ENCODE measurements at regions not wholly inside any gene's neighbourhood (a gene's known extent, or its start where the extent isn't known, plus 50 kb on each side); places are given as distances from the start of the nearest gene placed in this dataset.

DNA sequence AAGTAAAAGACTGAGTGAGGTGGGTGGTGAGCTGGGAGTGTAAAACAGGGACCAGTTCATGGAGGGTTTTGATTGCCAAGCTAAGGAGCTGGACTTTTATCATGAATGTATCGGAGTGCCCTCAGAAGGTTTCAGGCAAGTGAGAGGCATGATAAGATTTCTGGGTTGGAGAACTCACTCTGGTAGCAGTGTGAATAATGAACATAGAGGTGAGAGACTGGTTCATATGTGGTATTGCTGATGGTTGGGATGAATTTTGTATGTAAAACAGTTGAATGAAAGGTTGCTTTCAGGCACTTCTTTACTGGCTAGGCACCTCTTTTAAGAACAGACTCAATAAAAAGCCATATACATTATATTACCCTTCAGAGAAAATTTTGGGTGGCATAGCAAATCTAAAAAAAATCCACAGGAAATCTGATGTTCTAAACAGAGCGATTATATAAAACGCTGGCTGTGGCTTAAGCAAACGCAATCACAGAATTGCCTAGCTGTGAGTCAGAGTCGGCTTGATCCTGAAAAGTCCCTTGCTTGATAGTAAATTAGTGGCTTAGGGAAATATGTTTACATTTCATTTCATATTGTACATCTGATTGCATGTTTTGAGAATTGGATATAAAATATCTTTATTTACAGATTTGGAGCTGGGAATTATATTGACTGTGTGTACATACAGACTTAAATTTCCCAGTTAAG, 92.9 kb upstream of the HDAC9 start:
- Histone ChIP-seq H3K9ac (ENCODE audit: low read length in 3 of 3) (no peak overlapping the region), H3K4me1 (ENCODE audit: control insufficient read depth in 2 of 3, insufficient read depth in 2 of 3, low read depth in 1 of 3, low read length in 3 of 3) (no peaks in the 10 kb centered on the region), H3K9me3 (ENCODE audit: control insufficient read depth in 2 of 3, insufficient read depth in 1 of 3, low read length in 3 of 3) (no peaks in the 10 kb centered on the region), H3K36me3 (ENCODE audit: control insufficient read depth in 2 of 3, insufficient read depth in 3 of 3, low read length in 3 of 3) (no peaks in the 10 kb centered on the region), H3K4me3 (ENCODE audit: low read length in 3 of 3) (no peak overlapping the region), H3K27me3 (ENCODE audit: control insufficient read depth, insufficient read depth, low read length) (no peaks in the 10 kb centered on the region), H3K27ac (ENCODE audit: low read depth in 2 of 2, low read length in 2 of 2) (no peak overlapping the region)
- TF ChIP-seq, protein P1, sequence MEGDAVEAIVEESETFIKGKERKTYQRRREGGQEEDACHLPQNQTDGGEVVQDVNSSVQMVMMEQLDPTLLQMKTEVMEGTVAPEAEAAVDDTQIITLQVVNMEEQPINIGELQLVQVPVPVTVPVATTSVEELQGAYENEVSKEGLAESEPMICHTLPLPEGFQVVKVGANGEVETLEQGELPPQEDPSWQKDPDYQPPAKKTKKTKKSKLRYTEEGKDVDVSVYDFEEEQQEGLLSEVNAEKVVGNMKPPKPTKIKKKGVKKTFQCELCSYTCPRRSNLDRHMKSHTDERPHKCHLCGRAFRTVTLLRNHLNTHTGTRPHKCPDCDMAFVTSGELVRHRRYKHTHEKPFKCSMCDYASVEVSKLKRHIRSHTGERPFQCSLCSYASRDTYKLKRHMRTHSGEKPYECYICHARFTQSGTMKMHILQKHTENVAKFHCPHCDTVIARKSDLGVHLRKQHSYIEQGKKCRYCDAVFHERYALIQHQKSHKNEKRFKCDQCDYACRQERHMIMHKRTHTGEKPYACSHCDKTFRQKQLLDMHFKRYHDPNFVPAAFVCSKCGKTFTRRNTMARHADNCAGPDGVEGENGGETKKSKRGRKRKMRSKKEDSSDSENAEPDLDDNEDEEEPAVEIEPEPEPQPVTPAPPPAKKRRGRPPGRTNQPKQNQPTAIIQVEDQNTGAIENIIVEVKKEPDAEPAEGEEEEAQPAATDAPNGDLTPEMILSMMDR (IDR thresholded peaks at IDR 0.05; ENCODE audit: borderline replicate concordance, extremely low read depth, insufficient read depth) = no peak
- FAIRE-seq (no peak), DNase-seq (no peak)
- intact Hi-C loops (cut with DNase I) = no loop called here

DNA sequence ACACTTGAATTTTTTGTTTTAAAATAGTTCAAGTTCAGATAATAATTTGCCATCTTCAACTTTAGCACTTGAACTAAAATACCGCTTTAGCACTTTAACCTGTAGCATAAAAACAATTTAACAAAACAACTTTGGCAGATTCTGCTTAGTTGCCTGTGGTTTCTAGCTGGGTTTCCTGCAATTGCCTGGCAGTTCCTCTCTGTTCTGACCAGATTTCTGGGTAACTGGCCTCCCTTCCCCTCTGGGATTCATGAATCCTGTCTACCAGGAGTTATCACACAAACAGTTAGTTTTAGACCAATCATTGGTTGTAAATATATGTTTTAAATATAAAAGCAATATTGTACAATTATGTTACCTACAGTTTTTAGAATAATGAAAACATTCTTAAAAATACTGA, 89.8 kb upstream of the HDAC9 start:
- FAIRE-seq = no peak
- Histone ChIP-seq H3K27ac (ENCODE audit: low read depth in 2 of 2, low read length in 2 of 2) (no peak overlapping the region), H3K9ac (ENCODE audit: low read length in 3 of 3) (no peak overlapping the region), H3K9me3 (ENCODE audit: control insufficient read depth in 2 of 3, insufficient read depth in 1 of 3, low read length in 3 of 3) (no peaks in the 10 kb centered on the region), H3K27me3 (ENCODE audit: control insufficient read depth, insufficient read depth, low read length) (no peaks in the 10 kb centered on the region), H3K4me1 (ENCODE audit: control insufficient read depth in 2 of 3, insufficient read depth in 2 of 3, low read depth in 1 of 3, low read length in 3 of 3) (no peaks in the 10 kb centered on the region), H3K36me3 (ENCODE audit: control insufficient read depth in 2 of 3, insufficient read depth in 3 of 3, low read length in 3 of 3) (no peaks in the 10 kb centered on the region), H3K4me3 (ENCODE audit: low read length in 3 of 3) (no peak overlapping the region)
- DNase-seq = no peak
- TF ChIP-seq, protein P1 (IDR thresholded peaks at IDR 0.05; ENCODE audit: borderline replicate concordance, extremely low read depth, insufficient read depth) = no peak
- intact Hi-C loops (cut with DNase I) = no loop called here

DNA sequence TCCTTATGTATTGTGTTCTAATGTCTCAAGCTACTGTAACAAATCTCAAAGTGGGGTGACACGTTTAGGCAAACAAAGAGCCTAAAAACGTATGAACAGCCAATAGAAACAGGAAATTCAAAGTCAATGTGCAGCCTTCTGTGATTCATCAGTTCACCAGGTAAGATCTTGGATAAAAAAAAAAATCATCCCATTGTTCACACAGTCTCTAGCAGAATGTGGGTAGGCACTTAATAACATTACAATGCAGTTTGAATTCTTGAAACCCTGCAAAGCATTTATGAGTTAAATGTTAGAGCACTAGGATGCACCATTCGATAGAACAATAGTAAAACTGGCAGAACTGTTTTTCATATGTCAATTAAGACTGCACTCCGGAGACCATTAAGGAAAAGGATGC, 88.2 kb upstream of the HDAC9 start:
- no peaks in the 10 kb centered on the region for H3K36me3 ChIP-seq (ENCODE audit: control insufficient read depth in 2 of 3, insufficient read depth in 3 of 3, low read length in 3 of 3)
- TF ChIP-seq, protein P1 (IDR thresholded peaks at IDR 0.05; ENCODE audit: borderline replicate concordance, extremely low read depth, insufficient read depth) = no peak
- DNase-seq (no peak), FAIRE-seq (no peak)
- no peaks in the 10 kb centered on the region for H3K9me3 ChIP-seq (ENCODE audit: control insufficient read depth in 2 of 3, insufficient read depth in 1 of 3, low read length in 3 of 3)
- no peak overlapping the region for H3K9ac ChIP-seq (ENCODE audit: low read length in 3 of 3)
- intact Hi-C loops (cut with DNase I) = no loop called here
- H3K4me1 ChIP-seq (ENCODE audit: control insufficient read depth in 2 of 3, insufficient read depth in 2 of 3, low read depth in 1 of 3, low read length in 3 of 3) = no peaks in the 10 kb centered on the region
- no peak overlapping the region for H3K27ac ChIP-seq (ENCODE audit: low read depth in 2 of 2, low read length in 2 of 2)
- H3K4me3 ChIP-seq (ENCODE audit: low read length in 3 of 3) = no peak overlapping the region
- no peaks in the 10 kb centered on the region for H3K27me3 ChIP-seq (ENCODE audit: control insufficient read depth, insufficient read depth, low read length)

DNA sequence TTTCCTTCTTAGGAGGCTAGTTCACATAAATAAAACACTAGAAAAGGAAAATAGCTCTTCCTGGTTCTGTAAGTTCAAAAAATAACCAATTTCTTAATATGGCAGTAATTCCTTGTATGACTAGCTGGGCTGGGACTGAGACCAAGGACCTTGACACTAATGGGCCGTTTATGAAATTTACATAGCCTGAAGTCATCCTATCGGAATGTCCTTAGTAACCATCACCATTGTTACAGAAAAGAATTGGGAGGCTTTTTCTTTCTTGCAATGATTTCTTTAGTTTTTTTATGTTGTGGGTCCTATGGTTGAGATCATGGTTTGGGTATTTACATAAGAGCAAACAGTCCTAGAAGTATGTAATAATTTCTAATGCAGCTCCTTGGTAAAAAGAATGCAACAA, 87.1 kb upstream of the HDAC9 start:
- Histone ChIP-seq H3K27ac (ENCODE audit: low read depth in 2 of 2, low read length in 2 of 2) (no peak overlapping the region), H3K36me3 (ENCODE audit: control insufficient read depth in 2 of 3, insufficient read depth in 3 of 3, low read length in 3 of 3) (no peaks in the 10 kb centered on the region), H3K4me3 (ENCODE audit: low read length in 3 of 3) (no peak overlapping the region), H3K9me3 (ENCODE audit: control insufficient read depth in 2 of 3, insufficient read depth in 1 of 3, low read length in 3 of 3) (no peaks in the 10 kb centered on the region), H3K27me3 (ENCODE audit: control insufficient read depth, insufficient read depth, low read length) (no peaks in the 10 kb centered on the region), H3K9ac (ENCODE audit: low read length in 3 of 3) (no peak overlapping the region), H3K4me1 (ENCODE audit: control insufficient read depth in 2 of 3, insufficient read depth in 2 of 3, low read depth in 1 of 3, low read length in 3 of 3) (no peaks in the 10 kb centered on the region)
- intact Hi-C loops (cut with DNase I) = no loop called here
- FAIRE-seq (no peak), DNase-seq (no peak)
- TF ChIP-seq, protein P1 (IDR thresholded peaks at IDR 0.05; ENCODE audit: borderline replicate concordance, extremely low read depth, insufficient read depth) = no peak

All from kidney (tissue), 13 donors.